Heart left ventricle (tissue), 16 donors: ENCODE measurements at regions not wholly inside any gene's neighbourhood (a gene's known extent, or its start where the extent isn't known, plus 50 kb on each side); places are given as distances from the start of the nearest gene placed in this dataset.

Experiments
- ATAC-seq, 4 donors: fragments of 200-7000 bp; cut with Tn5 transposase; one replicate each; pipeline ENCODE4 v1.9.1; 2020 to 2022; ENCODE audit warnings: moderate library complexity in 4 of 4, mild to moderate bottlenecking in 3 of 4, moderate number of reproducible peaks in 1 of 4
- DNase-seq, 5 donors: peaks; one replicate each; pipeline ENCODE4 v3.0.0-alpha.2; 2020
- H3K27ac ChIP-seq, 12 donors: fragments of 200-600 bp; sonication (generic) in 4 of 12; one replicate each; pipeline versions ENCODE4 v1.5.0 to v1.8.0; 2016 to 2022; ENCODE audit warnings: mild to moderate bottlenecking in 2 of 12
- H3K27me3 ChIP-seq, 9 donors: fragments of 200-600 bp; sonication (generic) in 2 of 9; one replicate each; pipeline versions ENCODE4 v1.5.1 to v1.8.0; 2016 to 2022; ENCODE audit warnings: mild to moderate bottlenecking in 3 of 9
- H3K36me3 ChIP-seq, 9 donors: fragments of 200-600 bp; sonication (generic) in 2 of 9; one replicate each; pipeline versions ENCODE4 v1.5.0 to v1.8.0; 2018 to 2022; ENCODE audit warnings: mild to moderate bottlenecking in 2 of 9
- H3K4me1 ChIP-seq, 12 donors: fragments of 200-600 bp; sonication (generic) in 4 of 12; one replicate each; pipeline versions ENCODE4 v1.5.0 to v1.8.0; 2016 to 2022; ENCODE audit warnings: mild to moderate bottlenecking in 3 of 12
- H3K4me3 ChIP-seq, 12 donors: fragments of 200-600 bp; sonication (generic) in 4 of 12; one replicate each; pipeline versions ENCODE4 v1.5.0 to v1.8.0; 2017 to 2022; ENCODE audit warnings: mild to moderate bottlenecking in 9 of 12, moderate library complexity in 4 of 12
- H3K9me3 ChIP-seq, 12 donors: fragments of 200-600 bp; sonication (generic) in 4 of 12; one replicate each; pipeline versions ENCODE4 v1.5.0 to v1.8.0; 2016 to 2022; ENCODE audit warnings: mild to moderate bottlenecking in 1 of 12
- POLR2A ChIP-seq, 2 donors: fragments of 450-650 bp; IDR thresholded peaks; one replicate each; pipeline ENCODE4 v1.6.1; 2017; ENCODE audit warnings: antibody characterized with exemption in 2 of 2, mild to moderate bottlenecking in 2 of 2, moderate library complexity in 2 of 2
- WGBS, 4 donors: extraction: QIAGEN DNeasy Blood & Tissue Kit in 2 of 4; methylation state at CpG; one replicate each; pipeline versions ENCODE4 v1.1.5 to v1.1.7; 2013 to 2018; 5-methylcytosine and 5-hydroxymethylcytosine counted together
- intact Hi-C, 10 donors: fragments of 100-400 bp; cut with DNase I; formaldehyde crosslinking; loops; one replicate each; pipeline versions ENCODE4 v1.11.1 to v1.14.2; 2022
- TF ChIP-seq, protein P1 (sequence below), 12 donors: fragments of 200-600 bp; sonication (generic) in 4 of 12; IDR thresholded peaks; one replicate each; pipeline versions ENCODE4 v1.5.0 to v1.8.0; 2018 to 2022; ENCODE audit warnings: antibody characterized with exemption in 12 of 12, mild to moderate bottlenecking in 5 of 12
- donor health status: ischemic (EF 13 %, LVEDD 7.1; RV severe dilation, severe dysfunction).
- donor health status: healthy with polysubstance abuse.
- donor health status: DM: no; HTN: yes; CAD: no.
- donor health status: DM: no; HTN: no; CAD: no.
- donor health status: ischemic (EF 25% LVEDD 6.9; RV normal size, moderate dysfunction).
- donor health status: ischemic (EF 25% LVEDD 5.7; RV mildly dilated, moderate dysfunction).
- donor health status: healthy.
- donor health status: DM: yes; HTN: yes; CAD: no.
- donor health status: ischemic (EF 35%, LVEDD 5.7; RV mildly dilated, moderate dysfunction).
- donor health status: nonischemic (EF 11% LVEDD 7.7; RV severe dilation, severe dysfunction).
- donor health status: DM: yes; HTN: yes; CAD: no.
- donor health status: PGD.
- donor health status: ischemic (EF 29% LVEDD 5.4; RV normal size, mild dysfunction).
- donor health status: nonischemic (EF 23%, LVEDD 6.1; RV moderate dilation, normal function).

DNA sequence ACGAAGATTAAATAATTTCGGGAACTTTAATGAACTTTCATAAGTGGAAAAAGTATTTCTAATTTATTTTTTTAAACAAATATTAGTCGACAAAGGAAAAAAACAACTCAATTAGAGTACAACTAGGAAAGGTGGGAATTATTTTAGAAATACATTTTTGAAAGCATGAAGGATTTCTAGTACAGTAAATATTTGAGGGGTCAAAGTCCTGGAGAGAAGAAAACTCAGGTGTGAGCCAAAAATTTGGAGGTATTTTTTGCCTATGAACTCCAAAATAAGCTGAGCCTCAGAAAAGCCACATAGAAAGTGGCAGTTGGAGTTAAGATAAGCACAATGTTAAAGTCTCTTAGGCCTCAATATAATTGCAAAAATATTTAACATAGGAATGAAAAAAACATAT, 2017.3 kb downstream of the C4orf33 start:
- no peaks in the 10 kb centered on the region for H3K27me3 ChIP-seq
- H3K27ac ChIP-seq: no peak overlapping the region
- no peaks in the 10 kb centered on the region for H3K4me1 ChIP-seq
- intact Hi-C loops: no loop called here
- peaks cover 0 to 5% (median 0%) of the 10 kb centered on the region in 12 donors for H3K9me3 ChIP-seq
- ATAC-seq: no peak
- no peak for DNase-seq
- no peak overlapping the region for H3K4me3 ChIP-seq
- TF ChIP-seq, protein P1, sequence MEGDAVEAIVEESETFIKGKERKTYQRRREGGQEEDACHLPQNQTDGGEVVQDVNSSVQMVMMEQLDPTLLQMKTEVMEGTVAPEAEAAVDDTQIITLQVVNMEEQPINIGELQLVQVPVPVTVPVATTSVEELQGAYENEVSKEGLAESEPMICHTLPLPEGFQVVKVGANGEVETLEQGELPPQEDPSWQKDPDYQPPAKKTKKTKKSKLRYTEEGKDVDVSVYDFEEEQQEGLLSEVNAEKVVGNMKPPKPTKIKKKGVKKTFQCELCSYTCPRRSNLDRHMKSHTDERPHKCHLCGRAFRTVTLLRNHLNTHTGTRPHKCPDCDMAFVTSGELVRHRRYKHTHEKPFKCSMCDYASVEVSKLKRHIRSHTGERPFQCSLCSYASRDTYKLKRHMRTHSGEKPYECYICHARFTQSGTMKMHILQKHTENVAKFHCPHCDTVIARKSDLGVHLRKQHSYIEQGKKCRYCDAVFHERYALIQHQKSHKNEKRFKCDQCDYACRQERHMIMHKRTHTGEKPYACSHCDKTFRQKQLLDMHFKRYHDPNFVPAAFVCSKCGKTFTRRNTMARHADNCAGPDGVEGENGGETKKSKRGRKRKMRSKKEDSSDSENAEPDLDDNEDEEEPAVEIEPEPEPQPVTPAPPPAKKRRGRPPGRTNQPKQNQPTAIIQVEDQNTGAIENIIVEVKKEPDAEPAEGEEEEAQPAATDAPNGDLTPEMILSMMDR (IDR thresholded peaks at IDR 0.05): no peak
- TF ChIP-seq POLR2A (IDR thresholded peaks at IDR 0.05): no peak
- 79 to 86% (median 82%) methylated on average over 3 of the region's 3 CpGs for WGBS, 4 donors
- H3K36me3 ChIP-seq: no peaks in the 10 kb centered on the region

DNA sequence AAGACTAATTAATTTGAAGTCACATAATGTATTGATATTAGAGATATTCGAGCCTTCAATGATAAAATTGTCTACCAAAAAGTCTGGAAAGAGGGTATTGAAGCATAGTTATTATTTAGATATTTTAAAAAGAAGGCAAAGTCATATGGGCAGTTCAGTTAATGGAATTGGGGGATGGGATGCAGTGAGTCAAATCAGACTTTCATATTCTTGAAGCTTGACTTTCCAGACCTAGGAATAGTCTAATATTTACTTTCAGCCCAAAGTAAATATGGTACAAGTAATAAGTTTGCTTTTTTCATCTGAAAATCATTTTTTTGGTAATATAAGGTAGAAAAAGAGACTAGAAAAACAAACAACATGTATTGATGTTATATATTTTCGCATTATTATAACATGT, 2017.8 kb downstream of the C4orf33 start:
- no peak for TF ChIP-seq POLR2A (IDR thresholded peaks at IDR 0.05)
- TF ChIP-seq, protein P1 (IDR thresholded peaks at IDR 0.05): no peak
- WGBS, 4 donors: 65 to 72% (median 67%) methylated on average over 2 of the region's 2 CpGs
- H3K9me3 ChIP-seq: peaks cover 0 to 5% (median 0%) of the 10 kb centered on the region in 12 donors
- no peak overlapping the region for H3K4me3 ChIP-seq
- DNase-seq: no peak
- H3K4me1 ChIP-seq: no peaks in the 10 kb centered on the region
- no peak for ATAC-seq
- no peaks in the 10 kb centered on the region for H3K36me3 ChIP-seq
- H3K27me3 ChIP-seq: no peaks in the 10 kb centered on the region
- intact Hi-C loops: no loop called here
- H3K27ac ChIP-seq: no peak overlapping the region

DNA sequence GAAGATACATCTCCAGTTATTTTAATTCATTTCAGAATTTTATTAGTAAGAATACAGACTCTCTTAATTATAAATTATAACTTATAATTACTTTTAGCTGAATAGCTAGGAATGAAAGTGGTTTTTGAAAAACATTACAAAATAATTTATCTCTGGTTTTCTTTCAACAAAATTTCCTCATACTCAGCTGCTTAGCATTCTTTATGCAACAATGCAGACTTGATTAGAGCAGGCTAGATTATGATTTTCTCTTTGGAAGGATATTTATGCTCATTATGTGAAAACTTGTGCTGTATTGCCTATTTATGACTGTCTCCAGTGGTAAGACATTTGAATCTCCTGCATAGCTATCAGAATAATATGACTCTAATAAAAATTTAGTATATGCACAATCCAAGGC, 2023.7 kb downstream of the C4orf33 start:
- ATAC-seq (no peak), DNase-seq (no peak)
- no peak overlapping the region for H3K4me3 ChIP-seq
- H3K9me3 ChIP-seq: peaks cover 0 to 1% (median 0%) of the 10 kb centered on the region in 12 donors
- TF ChIP-seq, protein P1 (IDR thresholded peaks at IDR 0.05): no peak
- TF ChIP-seq POLR2A (IDR thresholded peaks at IDR 0.05): no peak
- no peak overlapping the region for H3K27ac ChIP-seq
- H3K27me3 ChIP-seq: no peaks in the 10 kb centered on the region
- no peaks in the 10 kb centered on the region for H3K36me3 ChIP-seq
- H3K4me1 ChIP-seq: no peaks in the 10 kb centered on the region
- intact Hi-C loops: no loop called here

DNA sequence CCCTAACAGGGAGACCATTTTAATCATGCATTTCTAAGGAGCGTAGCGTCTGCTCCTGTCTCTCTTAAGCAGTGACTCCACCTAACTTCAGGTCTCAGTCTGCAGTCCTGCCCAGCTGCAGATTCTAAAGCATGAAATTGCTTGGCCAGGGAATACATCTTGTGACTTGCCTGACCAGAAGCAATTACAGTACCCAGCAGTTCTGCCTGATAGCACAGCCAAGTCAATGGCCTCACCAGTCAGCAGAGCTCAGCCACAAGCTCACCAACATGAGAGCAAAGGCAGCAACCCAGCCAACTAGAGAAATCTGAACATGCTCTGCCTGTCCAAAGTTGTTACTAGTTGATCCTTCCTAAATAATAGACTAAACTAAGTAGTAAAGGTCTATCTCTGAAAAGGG, 2011.9 kb upstream of the PCDH10 start:
- ATAC-seq (no peak), DNase-seq (no peak)
- H3K4me3 ChIP-seq: no peak overlapping the region
- TF ChIP-seq, protein P1 (IDR thresholded peaks at IDR 0.05): no peak
- TF ChIP-seq POLR2A (IDR thresholded peaks at IDR 0.05): no peak
- H3K9me3 ChIP-seq: peaks cover 0 to 7% (median 0%) of the 10 kb centered on the region in 12 donors
- H3K27me3 ChIP-seq: no peaks in the 10 kb centered on the region
- intact Hi-C loops: no loop called here
- no peak overlapping the region for H3K27ac ChIP-seq
- H3K4me1 ChIP-seq: no peaks in the 10 kb centered on the region
- WGBS, 4 donors: 86 to 96% (median 91%) methylated on average over 2 of the region's 2 CpGs
- no peaks in the 10 kb centered on the region for H3K36me3 ChIP-seq
